VCaP (cell line): ENCODE measurements at regions not wholly inside any gene's neighbourhood (a gene's known extent, or its start where the extent isn't known, plus 50 kb on each side); places are given as distances from the start of the nearest gene placed in this dataset.

Experiments used
- H3K27ac ChIP-seq: fragments of 450-650 bp; 2 replicates; pipeline ENCODE4 v1.5.1; 2017
- TF ChIP-seq, protein P1 (sequence below): fragments of 450-650 bp; conservative IDR thresholded peaks from 2 replicates; pipeline ENCODE4 v1.5.1; 2017; ENCODE audit warnings: mild to moderate bottlenecking, moderate library complexity

DNA sequence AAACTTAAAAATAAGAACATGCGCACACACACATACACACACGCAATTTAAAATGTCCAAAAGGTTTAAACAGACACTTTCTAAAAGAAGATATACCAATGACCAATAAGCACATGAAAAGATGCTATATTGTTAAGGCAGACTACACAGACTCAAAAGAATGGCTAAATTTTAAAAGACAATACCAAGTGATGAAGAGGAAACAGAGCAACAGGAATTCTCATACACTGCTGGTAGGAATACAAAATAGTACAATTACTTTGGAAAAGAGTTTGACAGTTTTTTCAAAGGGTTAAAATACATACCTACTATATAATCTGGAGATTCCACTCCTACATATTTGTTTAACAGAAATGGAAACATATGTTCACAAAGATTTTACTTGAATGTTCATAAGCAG lies 239.6 kb upstream of the SAMSN1 start:
- H3K27ac ChIP-seq, result no peak overlapping the region
- TF ChIP-seq, protein P1, sequence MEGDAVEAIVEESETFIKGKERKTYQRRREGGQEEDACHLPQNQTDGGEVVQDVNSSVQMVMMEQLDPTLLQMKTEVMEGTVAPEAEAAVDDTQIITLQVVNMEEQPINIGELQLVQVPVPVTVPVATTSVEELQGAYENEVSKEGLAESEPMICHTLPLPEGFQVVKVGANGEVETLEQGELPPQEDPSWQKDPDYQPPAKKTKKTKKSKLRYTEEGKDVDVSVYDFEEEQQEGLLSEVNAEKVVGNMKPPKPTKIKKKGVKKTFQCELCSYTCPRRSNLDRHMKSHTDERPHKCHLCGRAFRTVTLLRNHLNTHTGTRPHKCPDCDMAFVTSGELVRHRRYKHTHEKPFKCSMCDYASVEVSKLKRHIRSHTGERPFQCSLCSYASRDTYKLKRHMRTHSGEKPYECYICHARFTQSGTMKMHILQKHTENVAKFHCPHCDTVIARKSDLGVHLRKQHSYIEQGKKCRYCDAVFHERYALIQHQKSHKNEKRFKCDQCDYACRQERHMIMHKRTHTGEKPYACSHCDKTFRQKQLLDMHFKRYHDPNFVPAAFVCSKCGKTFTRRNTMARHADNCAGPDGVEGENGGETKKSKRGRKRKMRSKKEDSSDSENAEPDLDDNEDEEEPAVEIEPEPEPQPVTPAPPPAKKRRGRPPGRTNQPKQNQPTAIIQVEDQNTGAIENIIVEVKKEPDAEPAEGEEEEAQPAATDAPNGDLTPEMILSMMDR, result no peak

DNA sequence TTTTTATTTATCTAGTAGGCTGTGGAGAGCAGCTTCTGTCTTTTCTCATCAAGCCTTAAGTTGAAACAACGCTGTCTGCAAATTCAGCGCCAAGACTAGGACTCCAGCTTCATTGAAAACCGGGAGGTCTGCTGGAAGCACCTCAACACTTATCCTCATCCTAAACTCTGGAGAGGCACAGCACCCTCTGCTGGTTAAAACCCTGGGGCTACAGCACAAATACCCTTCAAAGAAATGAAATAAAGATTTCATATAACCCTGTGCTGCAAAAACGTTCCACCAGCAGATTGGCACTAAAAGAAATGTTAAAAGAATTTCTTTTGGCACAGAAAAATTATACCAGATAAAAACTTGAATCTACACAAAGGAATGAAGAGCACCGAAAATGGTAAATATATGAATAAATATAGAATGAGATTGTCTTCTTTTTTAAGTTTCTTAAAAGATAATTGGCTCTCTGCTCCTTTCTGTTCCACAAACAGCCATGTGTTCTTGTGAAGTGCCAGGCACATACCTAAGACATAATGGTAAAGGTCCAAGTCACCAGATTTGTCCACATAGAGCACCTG lies 227.7 kb upstream of the SAMSN1 start:
- TF ChIP-seq, protein P1, result peak; percentile 97
- H3K27ac ChIP-seq, result no peak overlapping the region

DNA sequence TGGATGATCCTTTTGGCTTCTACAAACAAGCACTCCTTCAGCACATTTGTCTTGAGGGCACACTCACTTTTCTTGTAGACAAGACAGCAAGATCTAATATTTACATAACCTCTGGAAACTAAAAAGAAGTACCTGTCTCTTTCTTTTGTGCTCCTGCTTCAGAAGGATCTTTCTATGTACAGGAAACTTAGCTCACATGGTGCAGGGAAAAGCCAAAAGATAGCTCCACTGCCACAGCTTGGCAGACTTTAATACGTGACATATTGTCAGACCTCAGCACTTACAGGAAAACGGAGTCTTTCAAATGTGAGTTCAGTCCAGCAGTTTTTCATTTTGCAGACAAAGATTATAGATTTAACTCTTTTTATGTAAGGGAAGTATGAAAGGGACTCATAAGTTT lies 225.5 kb upstream of the SAMSN1 start:
- peak overlapping the region; percentile 9; the same call in 1 of the 2 replicates for H3K27ac ChIP-seq
- TF ChIP-seq, protein P1, result no peak

DNA sequence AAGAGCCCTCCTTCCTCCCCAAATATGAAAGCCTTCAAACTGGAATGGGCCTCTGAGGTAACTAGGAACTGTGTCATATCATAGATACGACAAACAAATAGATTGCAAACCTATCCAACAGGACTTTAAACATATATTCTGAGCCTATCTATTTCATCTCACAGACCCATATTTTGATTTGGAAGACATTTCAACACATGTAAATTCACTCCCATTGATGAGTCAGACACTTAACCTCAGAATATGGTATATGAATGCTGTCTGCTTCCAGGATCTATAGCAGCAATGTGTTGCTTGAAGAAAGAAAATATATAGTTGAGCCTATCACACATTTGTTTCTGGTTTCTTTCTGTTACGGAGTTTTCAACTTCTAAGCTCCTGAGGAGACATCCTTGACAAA lies 221.9 kb upstream of the SAMSN1 start:
- TF ChIP-seq, protein P1, result no peak
- no peak overlapping the region for H3K27ac ChIP-seq

DNA sequence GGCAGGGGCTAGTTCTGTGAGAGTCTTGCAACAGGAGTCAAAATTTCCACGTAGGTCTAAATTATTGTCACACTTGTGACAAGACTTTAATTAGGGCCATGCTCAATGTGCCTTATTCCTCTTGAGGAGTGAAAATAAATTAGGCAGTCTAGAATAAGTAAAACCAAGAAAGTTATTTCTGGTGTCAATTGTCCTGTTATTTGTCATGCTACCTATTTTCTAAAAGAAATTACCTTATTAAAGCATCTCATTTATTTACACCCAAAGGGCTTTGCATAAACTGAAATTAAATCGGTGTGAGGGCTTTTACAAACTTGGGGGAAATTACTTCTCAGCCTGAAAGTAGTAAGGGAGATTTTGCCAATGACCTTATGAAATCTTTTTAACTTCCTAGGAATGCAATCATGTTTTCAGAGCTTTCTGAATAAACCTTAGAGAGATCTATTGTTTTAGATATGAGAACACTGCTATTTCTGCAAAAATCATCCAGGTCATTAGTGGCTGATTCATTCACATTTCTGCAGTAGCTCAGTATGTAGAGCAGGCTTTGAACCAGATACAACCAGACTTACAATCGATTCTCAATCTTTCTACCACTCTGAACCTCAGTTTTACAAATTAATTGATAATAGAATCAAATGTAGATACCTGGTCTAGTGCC lies 221.2 kb upstream of the SAMSN1 start:
- no peak overlapping the region for H3K27ac ChIP-seq
- TF ChIP-seq, protein P1, result no peak

DNA sequence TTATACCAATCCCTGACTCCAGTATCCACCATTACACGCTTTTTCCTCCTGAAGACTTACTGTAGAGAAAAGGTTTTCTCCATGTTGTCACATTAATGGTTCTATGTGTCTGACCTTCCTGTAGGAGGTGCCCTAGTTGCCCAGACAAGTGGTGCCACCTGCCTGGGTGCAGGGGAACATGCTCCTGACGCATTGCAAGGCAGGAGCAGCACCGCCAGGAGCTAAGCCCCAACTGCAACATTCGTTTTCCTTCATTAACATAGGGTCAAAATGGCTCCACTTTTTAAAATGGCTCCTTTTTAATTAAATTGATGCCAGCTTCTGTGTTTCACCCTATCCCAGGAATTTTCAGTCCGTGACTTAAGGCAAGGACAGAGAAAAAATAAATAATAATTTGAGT lies 220.1 kb upstream of the SAMSN1 start:
- TF ChIP-seq, protein P1, result no peak; the same call in 1 of the 2 replicates
- H3K27ac ChIP-seq, result no peak overlapping the region

DNA sequence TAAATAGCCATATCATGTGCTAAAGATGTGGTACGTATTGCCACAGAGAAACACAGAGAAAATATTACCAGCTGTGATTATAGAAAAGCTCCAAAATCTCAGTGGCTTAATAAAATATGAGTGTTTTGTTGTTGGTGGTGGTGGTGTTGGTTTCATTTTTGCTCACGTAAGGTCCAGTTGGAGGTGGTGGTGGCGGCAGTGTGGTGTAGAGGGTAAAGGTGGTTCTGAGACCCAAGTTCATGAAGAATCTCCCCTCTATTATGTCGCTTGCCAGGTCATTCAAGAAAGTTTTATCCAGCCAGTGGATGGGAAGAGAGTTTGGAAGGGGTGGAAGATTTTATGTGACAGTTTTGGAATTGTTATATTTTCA lies 217.6 kb upstream of the SAMSN1 start:
- TF ChIP-seq, protein P1, result no peak
- H3K27ac ChIP-seq, result no peak overlapping the region
